ENCODE measurements at regions not wholly inside any gene's neighbourhood (a gene's known extent, or its start where the extent isn't known, plus 50 kb on each side); places are given as distances from the start of the nearest gene placed in this dataset.

DNA sequence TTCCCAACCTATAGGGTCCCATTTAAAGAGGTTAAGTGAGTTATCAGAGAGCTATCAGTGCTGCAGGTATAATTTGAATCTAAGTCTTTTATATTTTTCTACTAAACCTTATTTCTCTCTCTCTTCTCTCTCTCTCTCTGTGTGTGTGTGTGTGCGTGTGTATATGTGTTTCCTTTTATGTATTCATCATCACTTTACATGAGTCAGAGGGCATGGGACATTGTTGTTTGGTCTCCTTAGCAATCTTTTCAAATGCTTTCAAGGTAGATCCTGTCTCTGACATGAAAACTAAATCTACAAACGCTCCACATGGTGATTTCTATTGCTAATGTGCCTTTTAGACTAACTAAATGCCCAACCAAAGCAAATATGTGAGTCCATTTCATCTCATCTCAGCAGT is 459.7 kb downstream of the BTG1 start:
- Histone ChIP-seq H3K9ac (ENCODE audit: insufficient read length, low read depth) (no peak overlapping the region), H3K36me3 (ENCODE audit: insufficient read depth, insufficient read length, low read length) (no peaks in the 10 kb centered on the region), H3K27me3 (ENCODE audit: insufficient read depth, insufficient read length) (no peaks in the 10 kb centered on the region), H3K9me3 (ENCODE audit: insufficient read depth, low read length) (no peaks in the 10 kb centered on the region), H3K4me3 (ENCODE audit: insufficient read length, low read depth) (no peak overlapping the region), H3K4me1 (ENCODE audit: insufficient read depth, insufficient read length) (no peaks in the 10 kb centered on the region)
- no peak for DNase-seq (ENCODE audit: low read depth, low spot score)
- TF ChIP-seq ZNF274 (IDR thresholded peaks at IDR 0.05; ENCODE audit: low read depth, low read length) = no peak
- TF ChIP-seq YY1 (IDR thresholded peaks at IDR 0.05; ENCODE audit: insufficient read depth, insufficient read length) = no peak
- no peak for TF ChIP-seq SUZ12 (IDR thresholded peaks at IDR 0.05; ENCODE audit: extremely low read depth, insufficient read depth, insufficient read length)

DNA sequence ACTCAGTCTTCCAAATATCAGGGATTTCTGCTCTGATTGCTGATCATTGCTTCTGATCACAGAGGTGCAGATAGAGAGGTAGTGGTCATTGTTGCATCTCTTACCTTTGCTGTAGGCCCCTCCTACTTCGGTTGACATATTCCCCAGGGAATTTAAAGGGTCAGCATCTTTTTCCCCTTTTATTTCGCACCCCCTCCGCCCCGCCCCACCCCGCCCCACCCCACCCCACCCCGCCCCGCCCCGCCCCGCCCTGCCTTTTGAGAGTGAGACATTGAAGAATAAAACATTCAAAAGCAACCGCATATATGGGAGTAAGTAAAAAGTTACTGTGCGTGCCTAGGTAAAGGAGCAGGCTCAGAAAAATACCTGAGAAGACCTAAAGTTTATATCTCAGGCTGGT is 463.9 kb downstream of the BTG1 start:
- Histone ChIP-seq H3K27me3 (ENCODE audit: insufficient read depth, insufficient read length) (no peaks in the 10 kb centered on the region), H3K9ac (ENCODE audit: insufficient read length, low read depth) (no peak overlapping the region), H3K36me3 (ENCODE audit: insufficient read depth, insufficient read length, low read length) (no peaks in the 10 kb centered on the region), H3K4me3 (ENCODE audit: insufficient read length, low read depth) (no peak overlapping the region), H3K9me3 (ENCODE audit: insufficient read depth, low read length) (no peaks in the 10 kb centered on the region), H3K4me1 (ENCODE audit: insufficient read depth, insufficient read length) (no peaks in the 10 kb centered on the region)
- TF ChIP-seq YY1 (IDR thresholded peaks at IDR 0.05; ENCODE audit: insufficient read depth, insufficient read length) (no peak), SUZ12 (IDR thresholded peaks at IDR 0.05; ENCODE audit: extremely low read depth, insufficient read depth, insufficient read length) (no peak), ZNF274 (IDR thresholded peaks at IDR 0.05; ENCODE audit: low read depth, low read length) (no peak)
- no peak for DNase-seq (ENCODE audit: low read depth, low spot score)

DNA sequence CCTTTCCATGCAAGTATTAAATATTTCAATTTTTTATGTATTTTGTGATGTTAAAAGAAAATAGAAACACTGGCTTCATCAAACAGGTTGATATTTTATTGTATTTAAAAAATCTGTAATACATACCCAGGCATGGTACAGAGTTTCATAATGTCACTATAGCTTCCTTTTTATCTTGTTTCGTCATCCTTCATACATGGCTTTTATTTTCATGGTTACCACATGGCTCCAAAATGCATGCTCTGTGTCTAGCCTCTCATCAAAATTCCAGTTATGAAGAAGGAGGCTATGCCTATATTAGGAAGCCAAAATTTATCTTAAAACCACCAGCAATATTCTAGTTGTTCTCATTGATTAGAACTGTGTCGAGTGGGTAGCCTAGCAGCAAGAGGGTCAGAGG is 464.8 kb downstream of the BTG1 start:
- Histone ChIP-seq H3K27me3 (ENCODE audit: insufficient read depth, insufficient read length) (no peaks in the 10 kb centered on the region), H3K36me3 (ENCODE audit: insufficient read depth, insufficient read length, low read length) (no peaks in the 10 kb centered on the region), H3K9ac (ENCODE audit: insufficient read length, low read depth) (no peak overlapping the region), H3K4me3 (ENCODE audit: insufficient read length, low read depth) (no peak overlapping the region), H3K4me1 (ENCODE audit: insufficient read depth, insufficient read length) (no peaks in the 10 kb centered on the region), H3K9me3 (ENCODE audit: insufficient read depth, low read length) (no peaks in the 10 kb centered on the region)
- no peak for DNase-seq (ENCODE audit: low read depth, low spot score)
- no peak for TF ChIP-seq YY1 (IDR thresholded peaks at IDR 0.05; ENCODE audit: insufficient read depth, insufficient read length)
- TF ChIP-seq ZNF274 (IDR thresholded peaks at IDR 0.05; ENCODE audit: low read depth, low read length) = no peak
- TF ChIP-seq SUZ12 (IDR thresholded peaks at IDR 0.05; ENCODE audit: extremely low read depth, insufficient read depth, insufficient read length) = no peak

DNA sequence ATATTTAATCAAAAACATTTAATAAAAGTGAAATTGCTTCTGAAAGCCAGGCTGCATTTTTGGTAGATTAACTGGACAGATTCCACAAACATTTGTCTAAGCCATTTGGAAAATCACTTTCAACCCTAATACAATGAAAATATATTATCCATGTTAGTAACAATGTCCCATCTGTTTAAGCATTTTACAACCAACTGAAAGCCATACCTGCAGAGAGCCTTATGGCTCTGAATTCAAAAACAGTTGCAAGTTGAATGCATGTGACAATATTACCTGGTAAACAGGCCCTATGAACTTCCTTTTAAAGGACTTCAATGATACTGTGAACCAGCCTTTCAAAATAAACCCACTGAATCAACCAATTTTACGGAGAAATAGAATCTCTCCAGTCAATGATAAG is 468.1 kb downstream of the BTG1 start:
- TF ChIP-seq SUZ12 (IDR thresholded peaks at IDR 0.05; ENCODE audit: extremely low read depth, insufficient read depth, insufficient read length) = no peak
- TF ChIP-seq YY1 (IDR thresholded peaks at IDR 0.05; ENCODE audit: insufficient read depth, insufficient read length) = no peak
- TF ChIP-seq ZNF274 (IDR thresholded peaks at IDR 0.05; ENCODE audit: low read depth, low read length) = no peak
- Histone ChIP-seq H3K4me1 (ENCODE audit: insufficient read depth, insufficient read length) (no peaks in the 10 kb centered on the region), H3K36me3 (ENCODE audit: insufficient read depth, insufficient read length, low read length) (no peaks in the 10 kb centered on the region), H3K9ac (ENCODE audit: insufficient read length, low read depth) (no peak overlapping the region), H3K4me3 (ENCODE audit: insufficient read length, low read depth) (no peak overlapping the region), H3K9me3 (ENCODE audit: insufficient read depth, low read length) (no peaks in the 10 kb centered on the region), H3K27me3 (ENCODE audit: insufficient read depth, insufficient read length) (no peaks in the 10 kb centered on the region)
- DNase-seq (ENCODE audit: low read depth, low spot score) = no peak

DNA sequence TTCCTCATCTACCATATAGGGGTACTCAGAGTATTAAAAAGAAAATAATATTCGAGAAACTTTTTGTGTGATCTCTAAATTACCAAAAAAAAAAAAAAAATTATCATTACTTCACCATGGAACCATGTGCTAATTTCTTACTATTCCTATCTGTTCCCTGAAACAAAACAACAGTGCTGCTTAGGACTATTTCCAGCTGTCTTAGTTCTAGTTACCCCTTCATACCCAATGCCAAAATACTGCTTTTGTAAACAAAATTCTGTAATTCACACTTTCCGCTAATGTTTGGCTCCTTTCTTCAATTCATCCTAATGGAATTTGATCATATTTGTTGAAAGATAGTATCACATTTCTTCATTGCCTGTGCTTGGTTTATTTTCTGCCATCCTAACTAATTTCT is 470.2 kb downstream of the BTG1 start:
- no peaks in the 10 kb centered on the region for H3K9me3 ChIP-seq (ENCODE audit: insufficient read depth, low read length)
- TF ChIP-seq YY1 (IDR thresholded peaks at IDR 0.05; ENCODE audit: insufficient read depth, insufficient read length) (no peak), SUZ12 (IDR thresholded peaks at IDR 0.05; ENCODE audit: extremely low read depth, insufficient read depth, insufficient read length) (no peak), ZNF274 (IDR thresholded peaks at IDR 0.05; ENCODE audit: low read depth, low read length) (no peak)
- H3K4me3 ChIP-seq (ENCODE audit: insufficient read length, low read depth) = no peak overlapping the region
- DNase-seq (ENCODE audit: low read depth, low spot score) = no peak
- H3K4me1 ChIP-seq (ENCODE audit: insufficient read depth, insufficient read length) = no peaks in the 10 kb centered on the region
- no peaks in the 10 kb centered on the region for H3K27me3 ChIP-seq (ENCODE audit: insufficient read depth, insufficient read length)
- H3K36me3 ChIP-seq (ENCODE audit: insufficient read depth, insufficient read length, low read length) = no peaks in the 10 kb centered on the region
- no peak overlapping the region for H3K9ac ChIP-seq (ENCODE audit: insufficient read length, low read depth)

DNA sequence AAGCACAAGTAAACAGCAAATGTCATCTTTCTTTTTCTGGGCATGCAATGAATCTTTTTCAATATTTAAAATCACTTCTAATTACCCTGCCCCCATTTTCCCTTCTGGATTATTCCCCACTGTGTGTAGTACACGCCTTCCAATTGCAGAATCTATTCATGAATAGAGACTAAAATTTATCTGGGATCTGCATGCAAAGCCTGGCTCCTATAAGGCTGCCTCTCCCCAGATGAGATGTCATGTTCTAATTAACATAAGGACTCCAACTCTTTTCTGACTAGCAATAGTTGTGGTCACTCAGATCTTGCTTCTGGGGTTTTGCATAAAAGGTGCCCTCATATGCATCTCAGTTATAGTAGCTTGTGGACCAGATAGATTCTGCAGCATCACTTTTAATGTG is 473.5 kb downstream of the BTG1 start:
- no peak overlapping the region for H3K4me3 ChIP-seq (ENCODE audit: insufficient read length, low read depth)
- no peak for DNase-seq (ENCODE audit: low read depth, low spot score)
- TF ChIP-seq SUZ12 (IDR thresholded peaks at IDR 0.05; ENCODE audit: extremely low read depth, insufficient read depth, insufficient read length) = no peak
- no peak for TF ChIP-seq YY1 (IDR thresholded peaks at IDR 0.05; ENCODE audit: insufficient read depth, insufficient read length)
- no peak for TF ChIP-seq ZNF274 (IDR thresholded peaks at IDR 0.05; ENCODE audit: low read depth, low read length)
- H3K27me3 ChIP-seq (ENCODE audit: insufficient read depth, insufficient read length) = no peaks in the 10 kb centered on the region
- H3K9me3 ChIP-seq (ENCODE audit: insufficient read depth, low read length) = no peaks in the 10 kb centered on the region
- H3K4me1 ChIP-seq (ENCODE audit: insufficient read depth, insufficient read length) = no peaks in the 10 kb centered on the region
- H3K9ac ChIP-seq (ENCODE audit: insufficient read length, low read depth) = no peak overlapping the region
- no peaks in the 10 kb centered on the region for H3K36me3 ChIP-seq (ENCODE audit: insufficient read depth, insufficient read length, low read length)

DNA sequence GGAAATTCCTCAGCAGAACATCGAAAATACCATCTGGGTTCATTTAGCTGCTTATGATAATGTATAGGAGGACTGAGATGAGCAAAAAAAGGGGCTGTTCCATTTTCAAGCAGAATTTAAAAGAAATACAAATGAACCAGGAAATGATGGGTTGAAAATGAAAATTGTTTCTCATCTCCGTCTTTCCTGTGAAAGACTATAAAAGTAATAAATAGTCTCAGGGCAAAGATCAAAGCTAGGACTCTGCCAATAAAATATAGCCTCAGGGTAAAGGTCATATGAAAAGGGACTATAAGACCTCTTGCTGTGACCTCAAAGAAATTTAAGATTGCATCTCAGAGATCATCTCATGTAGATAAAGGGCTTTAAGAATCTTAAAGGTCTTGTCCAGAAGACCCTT is 478.0 kb downstream of the BTG1 start:
- no peak for DNase-seq (ENCODE audit: low read depth, low spot score)
- Histone ChIP-seq H3K27me3 (ENCODE audit: insufficient read depth, insufficient read length) (no peaks in the 10 kb centered on the region), H3K9ac (ENCODE audit: insufficient read length, low read depth) (no peak overlapping the region), H3K36me3 (ENCODE audit: insufficient read depth, insufficient read length, low read length) (no peaks in the 10 kb centered on the region), H3K9me3 (ENCODE audit: insufficient read depth, low read length) (no peaks in the 10 kb centered on the region), H3K4me3 (ENCODE audit: insufficient read length, low read depth) (no peak overlapping the region), H3K4me1 (ENCODE audit: insufficient read depth, insufficient read length) (no peaks in the 10 kb centered on the region)
- TF ChIP-seq YY1 (IDR thresholded peaks at IDR 0.05; ENCODE audit: insufficient read depth, insufficient read length) (no peak), ZNF274 (IDR thresholded peaks at IDR 0.05; ENCODE audit: low read depth, low read length) (no peak), SUZ12 (IDR thresholded peaks at IDR 0.05; ENCODE audit: extremely low read depth, insufficient read depth, insufficient read length) (no peak)

DNA sequence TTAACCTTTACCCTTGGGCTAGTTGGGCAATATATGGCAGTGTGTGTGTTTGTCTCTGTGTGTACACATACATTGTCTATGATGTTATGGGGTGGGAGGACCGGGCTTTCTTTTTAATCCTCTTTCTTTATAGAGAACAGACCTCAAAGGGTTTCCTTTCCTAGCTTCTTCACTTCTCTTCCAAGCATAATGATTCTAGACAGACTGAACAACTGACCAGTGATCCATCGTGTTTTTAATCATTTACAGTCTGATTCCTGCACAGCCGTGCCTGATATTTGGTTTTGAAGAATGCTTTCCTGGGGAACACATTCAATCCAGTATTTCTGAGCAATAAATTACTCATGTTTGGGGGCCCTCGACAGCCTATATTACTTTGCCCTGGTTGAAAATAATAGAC is 481.1 kb upstream of the DCN start:
- H3K9me3 ChIP-seq (ENCODE audit: insufficient read depth, low read length) = no peaks in the 10 kb centered on the region
- no peak overlapping the region for H3K9ac ChIP-seq (ENCODE audit: insufficient read length, low read depth)
- H3K4me3 ChIP-seq (ENCODE audit: insufficient read length, low read depth) = no peak overlapping the region
- no peaks in the 10 kb centered on the region for H3K36me3 ChIP-seq (ENCODE audit: insufficient read depth, insufficient read length, low read length)
- H3K27me3 ChIP-seq (ENCODE audit: insufficient read depth, insufficient read length) = no peaks in the 10 kb centered on the region
- no peak for TF ChIP-seq ZNF274 (IDR thresholded peaks at IDR 0.05; ENCODE audit: low read depth, low read length)
- TF ChIP-seq SUZ12 (IDR thresholded peaks at IDR 0.05; ENCODE audit: extremely low read depth, insufficient read depth, insufficient read length) = no peak
- TF ChIP-seq YY1 (IDR thresholded peaks at IDR 0.05; ENCODE audit: insufficient read depth, insufficient read length) = no peak
- H3K4me1 ChIP-seq (ENCODE audit: insufficient read depth, insufficient read length) = no peaks in the 10 kb centered on the region
- DNase-seq (ENCODE audit: low read depth, low spot score) = no peak
